Fibroblast of skin of back (primary cell): ENCODE measurements at regions not wholly inside any gene's neighbourhood (a gene's known extent, or its start where the extent isn't known, plus 50 kb on each side); places are given as distances from the start of the nearest gene placed in this dataset.
"Not testable (repeated sequence)": the region's sequence is repeated elsewhere in the genome, so short reads cannot be mapped to it uniquely, and the experiment has no call there.

Source experiments
- DNase-seq: peaks from one replicate; pipeline ENCODE4 v3.0.0-alpha.2; 2013

DNA sequence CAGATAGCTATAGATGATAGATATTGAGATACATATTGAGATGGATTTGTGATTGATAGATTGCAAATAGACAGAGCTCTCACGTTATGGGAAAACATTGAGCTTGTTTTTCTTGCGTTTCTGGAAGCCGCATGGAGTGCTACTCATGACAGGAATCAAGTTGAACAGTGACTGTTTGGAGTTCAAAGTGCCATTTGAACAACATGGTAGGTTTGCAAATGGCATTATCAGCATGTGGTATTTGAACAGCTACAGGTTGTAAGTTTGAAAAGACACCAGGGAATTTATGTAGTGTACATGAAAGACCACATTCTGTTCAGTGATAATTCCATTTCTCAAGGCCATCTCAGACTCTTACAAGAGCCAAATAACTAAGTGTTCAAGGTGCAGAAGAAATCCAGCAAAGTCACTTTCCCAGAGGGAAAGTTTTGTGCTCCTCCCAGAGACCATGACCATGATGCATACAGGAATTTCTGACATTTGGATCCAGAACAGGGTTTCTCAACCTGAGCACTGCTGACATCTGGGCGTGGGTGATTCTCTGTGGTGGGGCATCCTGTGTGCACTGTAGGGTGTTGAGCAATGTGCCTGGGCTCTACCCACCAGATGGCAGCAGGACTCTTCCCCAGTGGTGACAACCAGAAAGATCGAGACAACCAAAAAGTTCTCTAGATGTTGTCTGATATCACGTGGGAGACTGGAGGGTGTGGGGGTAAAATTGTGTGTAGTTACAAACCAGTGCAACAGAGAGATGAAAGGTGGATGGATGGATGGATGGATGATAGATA, 399.1 kb upstream of the AMELY start:
- DNase-seq, result no peak

DNA sequence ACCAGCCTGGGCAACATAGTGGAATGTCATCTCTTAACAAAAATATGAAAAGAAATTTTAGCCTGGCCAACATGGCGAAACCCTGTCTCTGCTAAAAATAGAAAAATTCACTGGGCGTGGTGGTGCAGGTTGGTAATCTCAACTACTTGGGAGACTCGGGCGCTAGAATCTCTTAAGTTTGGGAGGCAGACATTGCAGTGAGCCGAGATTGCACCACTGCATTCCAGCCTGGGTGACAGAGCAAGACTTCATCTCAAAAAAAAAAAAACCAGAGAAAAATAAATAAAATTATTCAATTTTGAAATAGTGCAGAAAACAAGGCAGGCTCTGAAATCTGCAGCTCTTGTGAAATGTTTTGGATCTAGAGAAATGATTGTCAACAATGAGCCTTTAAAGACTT, 397.3 kb upstream of the AMELY start:
- DNase-seq, result no peak

DNA sequence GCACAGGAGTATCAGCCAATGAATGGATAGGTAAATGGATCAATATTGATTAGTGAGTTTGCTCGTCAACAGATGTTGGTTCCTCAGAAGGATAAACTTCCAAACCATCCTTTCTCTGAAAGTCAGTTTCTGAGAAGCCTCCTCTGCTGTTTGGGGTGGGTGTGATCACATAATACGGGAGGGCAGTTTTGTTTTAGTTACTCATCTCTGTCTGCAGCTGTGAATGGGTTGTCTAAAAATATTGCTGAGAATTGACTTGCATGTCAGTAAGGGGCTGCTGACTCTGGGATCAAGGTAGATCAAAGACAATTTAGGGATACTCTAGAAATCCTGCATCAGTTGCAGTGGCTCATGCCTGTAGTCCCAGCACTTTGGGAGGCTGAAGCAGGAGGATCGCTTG, 390.8 kb upstream of the AMELY start:
- no peak for DNase-seq

DNA sequence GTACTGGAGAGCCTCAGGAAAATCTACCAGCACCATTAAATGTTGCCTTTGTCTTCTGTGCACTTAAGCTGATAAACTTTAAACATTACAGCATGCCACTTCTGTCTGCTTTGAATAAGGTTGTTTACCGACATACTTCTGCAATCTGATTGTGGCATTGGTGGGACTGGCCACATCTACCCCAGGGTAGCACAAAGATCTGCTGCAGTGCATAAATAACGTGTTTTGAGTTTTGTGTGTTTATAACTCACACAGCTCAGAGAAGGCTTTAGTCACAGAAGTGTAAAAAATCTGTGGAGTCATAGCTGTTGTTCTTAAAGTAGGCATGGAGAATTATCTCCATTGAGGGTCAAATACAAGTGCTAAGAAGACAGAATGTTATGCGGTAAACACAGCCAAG, 388.4 kb upstream of the AMELY start:
- DNase-seq, result no peak

DNA sequence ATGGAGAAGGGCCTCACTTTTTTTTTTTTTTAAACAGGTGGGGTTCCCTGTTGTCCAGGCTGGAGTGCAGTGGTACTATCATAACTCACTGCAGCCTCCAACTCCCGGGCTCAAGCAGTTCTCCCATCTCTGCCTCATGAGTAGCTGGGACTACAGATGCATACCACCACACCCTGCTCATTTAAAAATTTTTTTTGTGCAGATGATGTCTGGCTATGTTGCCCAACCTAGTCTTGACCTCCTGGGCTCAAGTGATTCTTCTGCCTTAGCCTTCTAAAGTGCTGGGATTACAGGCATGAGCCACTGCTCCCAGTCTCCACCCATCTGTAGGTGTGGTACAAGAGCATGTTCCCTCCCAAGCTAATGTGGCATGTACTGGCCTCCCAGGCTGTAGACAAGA, 380.6 kb upstream of the AMELY start:
- no peak for DNase-seq

DNA sequence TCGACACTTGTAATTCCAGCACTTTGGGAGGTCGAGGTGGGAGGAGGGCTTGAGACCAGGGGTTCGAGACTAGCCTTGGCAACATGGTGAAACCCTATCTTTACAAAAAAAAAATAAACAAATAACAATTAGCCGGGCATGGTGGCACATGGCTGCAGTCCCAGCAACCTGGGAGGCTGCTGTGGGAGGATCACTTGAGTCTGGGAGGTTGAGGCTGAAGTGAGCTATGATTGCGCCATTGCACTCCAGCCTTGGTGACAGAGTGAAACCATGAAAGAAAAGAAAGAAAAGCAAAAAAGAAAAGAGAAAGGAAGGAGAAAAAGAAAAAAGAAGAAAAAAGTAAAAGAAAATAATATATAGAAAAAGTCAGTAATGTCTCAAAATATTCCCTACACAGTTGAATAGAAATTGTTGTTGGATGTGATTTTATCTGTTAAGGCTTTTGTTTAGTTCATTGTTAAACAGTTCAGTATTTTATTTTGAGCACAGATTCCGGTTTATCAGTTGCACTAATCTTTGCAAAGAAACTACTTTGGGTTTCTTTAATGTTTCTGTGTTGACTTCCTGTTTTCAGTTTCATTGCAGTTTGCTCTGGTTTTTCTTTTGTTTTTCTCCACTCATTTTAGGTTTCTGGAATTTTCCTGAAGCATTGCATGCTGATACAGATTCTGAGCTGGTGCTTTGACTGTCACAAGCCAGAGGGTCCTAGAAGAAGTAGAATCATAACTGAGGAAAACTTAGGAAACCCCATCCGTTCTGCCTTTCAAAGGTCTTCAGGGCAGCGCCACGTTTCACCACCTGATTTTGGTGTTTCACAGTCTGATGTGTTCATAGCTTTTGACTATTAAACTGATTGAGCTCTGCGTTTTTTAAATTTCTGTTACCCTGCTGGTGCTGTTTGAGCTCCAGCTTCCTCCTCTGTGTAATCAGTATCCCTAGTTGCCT, 378.6 kb upstream of the AMELY start:
- DNase-seq, result no peak

DNA sequence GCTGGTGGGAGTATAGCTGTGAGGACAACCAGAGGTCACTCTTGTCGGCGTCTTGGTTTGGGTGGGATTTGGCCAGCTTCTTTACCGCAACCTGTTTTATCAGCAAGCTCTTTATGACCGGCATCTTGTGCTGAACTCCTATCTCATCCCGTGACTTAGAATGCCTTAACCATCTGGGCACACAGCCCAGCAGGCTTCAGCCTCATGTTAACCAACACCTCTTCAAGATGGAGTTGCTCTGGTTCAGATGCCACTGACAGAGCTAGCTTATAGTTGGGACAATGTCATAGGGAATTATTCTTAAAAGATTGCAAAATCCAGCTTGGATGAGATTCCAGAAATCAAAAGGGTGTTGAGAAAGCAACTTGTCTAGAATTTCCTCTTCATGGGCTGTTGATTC, 377.1 kb upstream of the AMELY start:
- no peak for DNase-seq

DNA sequence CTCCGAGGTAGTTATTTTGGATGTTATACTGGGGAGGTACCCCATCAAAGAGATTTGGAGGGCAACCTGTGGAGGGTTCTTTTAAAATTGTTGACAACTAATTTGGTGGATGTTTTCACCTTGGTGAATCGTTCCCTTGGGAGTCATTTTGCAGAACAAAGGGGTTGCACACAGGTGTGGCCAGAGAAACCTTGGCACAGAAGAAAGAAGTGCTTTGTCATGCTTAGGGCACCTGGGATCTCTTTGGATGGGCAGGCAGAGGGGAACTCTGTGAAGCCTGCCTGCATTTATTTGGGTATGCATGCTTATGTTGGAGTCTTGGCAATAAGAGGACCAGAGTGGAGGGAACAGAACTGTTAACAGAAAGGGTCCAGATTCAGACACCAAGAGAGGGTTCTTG, 376.4 kb upstream of the AMELY start:
- not testable (repeated sequence) for DNase-seq

DNA sequence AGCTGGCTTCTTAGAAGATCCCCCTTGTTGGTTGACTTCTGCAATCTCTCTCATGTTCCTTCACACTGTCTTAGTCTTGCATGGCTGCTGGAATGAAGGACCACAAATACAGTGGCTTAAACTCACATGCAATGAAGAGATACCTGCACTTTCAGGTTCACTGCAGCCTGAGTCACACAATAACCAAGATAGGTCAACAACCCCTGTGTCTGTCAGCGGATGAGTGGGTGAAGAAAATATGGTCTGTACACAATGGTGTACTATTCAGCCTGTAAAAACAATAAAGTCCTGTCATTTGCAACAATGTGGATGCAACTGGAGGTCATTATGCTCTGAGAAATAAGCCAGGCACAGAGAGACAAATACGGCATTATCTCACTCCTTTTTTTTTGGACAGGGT, 373.8 kb upstream of the AMELY start:
- no peak for DNase-seq

DNA sequence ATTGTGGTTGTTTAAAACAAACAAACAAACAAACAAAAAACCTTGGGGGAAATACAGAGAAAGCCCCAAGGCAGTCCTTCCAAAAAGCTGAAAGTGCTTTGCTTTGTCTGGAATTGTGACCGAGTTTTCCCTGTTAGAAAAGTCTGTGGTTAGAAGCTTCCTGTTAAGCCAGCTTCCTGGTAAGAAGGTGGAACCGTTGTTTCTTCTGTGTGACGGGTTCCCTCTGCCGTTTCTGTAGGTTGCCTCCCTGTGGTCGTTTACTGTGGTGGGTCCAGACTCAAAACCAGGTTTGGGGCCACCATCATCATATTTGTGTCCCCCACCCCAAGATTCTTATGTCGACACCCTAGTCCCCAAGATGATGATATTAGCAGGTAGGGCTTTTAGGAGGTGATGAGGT, 371.4 kb upstream of the AMELY start:
- DNase-seq, result no peak

DNA sequence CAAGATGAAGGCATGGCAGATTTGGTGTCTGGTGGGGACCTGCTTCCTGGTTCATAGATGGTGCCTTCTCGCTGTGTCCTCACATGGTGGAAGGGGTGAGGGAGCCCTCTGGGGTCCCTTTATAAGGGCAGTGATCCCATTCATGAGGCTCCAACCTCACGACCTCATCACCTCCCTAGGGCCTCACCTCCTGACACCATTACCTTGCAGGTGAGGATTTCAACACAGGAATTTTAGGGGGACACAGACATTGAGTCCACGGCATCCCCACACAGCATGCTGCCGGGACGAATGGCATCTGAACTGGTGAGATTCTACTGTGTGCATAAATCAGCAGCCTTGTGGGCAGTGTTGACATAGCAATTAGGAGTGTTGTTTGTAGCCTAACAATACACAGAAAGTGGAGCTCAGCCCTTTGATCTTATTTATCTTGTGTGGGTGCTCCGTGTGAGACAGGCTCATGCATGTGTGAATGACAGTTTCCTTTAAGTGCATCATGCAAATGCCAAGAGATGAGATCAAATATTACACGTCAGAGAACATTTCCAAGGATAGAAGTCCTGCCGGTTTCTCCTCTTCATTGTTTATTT, 368.7 kb upstream of the AMELY start:
- not testable (repeated sequence) for DNase-seq

DNA sequence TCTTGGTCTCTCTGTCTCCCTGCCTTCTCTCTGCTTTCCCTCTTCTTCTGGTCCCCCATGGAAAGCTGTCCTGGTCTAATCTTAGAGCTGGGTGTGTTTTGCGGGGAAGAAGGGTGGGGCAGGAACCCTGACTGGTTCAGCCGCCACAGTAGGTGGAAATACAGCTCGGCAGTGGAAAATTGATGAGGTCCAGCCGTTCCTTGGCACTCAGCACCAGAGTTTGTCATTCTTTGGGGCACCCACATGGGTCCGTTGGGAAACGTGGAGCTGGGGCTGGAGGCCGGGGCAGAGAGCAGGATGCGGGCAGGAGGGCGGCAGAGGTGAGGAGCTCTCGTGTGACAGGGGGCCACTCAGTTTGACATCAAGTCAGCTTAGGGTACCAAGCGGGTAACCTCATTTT, 364.2 kb upstream of the AMELY start:
- DNase-seq, result peak; percentile 18

DNA sequence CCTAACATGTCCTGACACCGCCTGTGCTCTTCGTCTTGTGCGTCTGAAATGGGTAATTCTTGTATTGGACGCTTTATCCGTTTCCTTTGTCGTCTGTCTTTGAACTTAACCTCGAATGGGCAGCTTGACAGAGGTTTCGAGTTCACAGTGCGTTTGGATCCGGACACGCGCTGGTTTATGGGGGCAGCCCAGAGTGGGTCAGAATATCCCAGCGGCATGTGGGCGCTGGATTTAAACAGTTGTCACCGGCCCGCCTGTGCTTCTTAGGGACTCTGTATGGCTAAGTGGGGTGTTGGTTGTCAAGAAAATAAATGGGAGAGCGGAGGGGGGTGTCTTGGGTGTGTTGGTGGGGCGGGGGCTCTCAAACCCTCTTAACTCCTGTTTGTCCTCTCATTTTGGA, 363.5 kb upstream of the AMELY start:
- DNase-seq, result no peak

DNA sequence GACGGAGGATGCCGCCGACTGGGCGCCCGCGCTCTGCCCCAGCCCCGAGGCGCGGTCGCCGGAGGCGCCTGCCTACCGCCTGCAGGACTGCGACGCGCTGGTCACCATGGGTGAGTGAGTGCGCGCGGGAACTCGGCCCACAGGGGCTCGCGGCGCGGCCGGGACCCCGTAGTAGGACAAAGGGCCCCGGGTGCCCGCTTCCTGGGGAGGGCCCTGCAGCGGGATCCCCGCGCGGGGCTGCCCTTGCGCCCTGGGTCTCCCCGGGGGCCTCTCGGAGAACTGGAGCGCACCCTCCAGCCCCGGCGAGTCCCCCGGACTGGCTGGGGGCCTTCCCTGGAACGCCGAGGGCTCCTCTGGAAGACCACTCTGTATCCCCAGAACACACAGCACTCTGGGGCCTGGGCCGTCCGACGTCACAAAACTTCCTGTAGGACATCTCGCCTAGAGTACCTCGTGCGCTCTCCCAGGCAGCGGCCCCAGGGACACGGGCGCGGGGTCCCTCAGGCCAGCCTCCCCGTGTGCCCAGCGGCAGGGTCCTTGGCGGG, 362.9 kb upstream of the AMELY start:
- DNase-seq, result peak; percentile 26

DNA sequence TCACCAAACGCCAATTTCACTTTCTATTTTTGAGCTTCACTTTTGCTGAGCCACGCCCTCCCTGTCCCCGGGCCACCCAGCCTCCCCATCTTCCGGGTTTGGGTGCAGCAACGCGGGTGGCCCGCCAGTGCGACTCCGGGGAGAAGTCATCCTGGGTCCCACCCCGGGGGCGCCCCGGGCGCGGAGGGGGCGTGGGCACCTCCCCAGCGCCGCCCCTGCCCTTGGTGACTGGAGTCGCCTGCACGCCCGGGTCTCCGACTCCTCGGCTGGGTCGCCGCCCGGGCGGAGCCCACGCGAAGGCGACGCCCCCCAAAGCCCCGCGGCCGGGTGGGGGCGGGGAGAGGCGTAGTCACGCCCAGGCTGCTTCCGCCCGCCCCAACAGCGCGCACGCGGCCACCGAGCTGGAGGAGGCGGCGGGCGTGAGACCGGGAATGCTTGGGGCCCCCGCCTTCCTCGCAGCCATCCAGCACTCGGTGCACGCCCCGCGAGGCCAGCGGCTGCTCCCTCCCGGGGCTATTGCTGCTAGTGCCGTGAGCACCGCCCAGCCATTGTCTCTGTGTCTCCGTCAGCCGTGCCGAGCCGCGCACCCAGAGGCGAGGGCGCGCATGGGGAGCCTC, 362.1 kb upstream of the AMELY start:
- DNase-seq, result peak; percentile 83

DNA sequence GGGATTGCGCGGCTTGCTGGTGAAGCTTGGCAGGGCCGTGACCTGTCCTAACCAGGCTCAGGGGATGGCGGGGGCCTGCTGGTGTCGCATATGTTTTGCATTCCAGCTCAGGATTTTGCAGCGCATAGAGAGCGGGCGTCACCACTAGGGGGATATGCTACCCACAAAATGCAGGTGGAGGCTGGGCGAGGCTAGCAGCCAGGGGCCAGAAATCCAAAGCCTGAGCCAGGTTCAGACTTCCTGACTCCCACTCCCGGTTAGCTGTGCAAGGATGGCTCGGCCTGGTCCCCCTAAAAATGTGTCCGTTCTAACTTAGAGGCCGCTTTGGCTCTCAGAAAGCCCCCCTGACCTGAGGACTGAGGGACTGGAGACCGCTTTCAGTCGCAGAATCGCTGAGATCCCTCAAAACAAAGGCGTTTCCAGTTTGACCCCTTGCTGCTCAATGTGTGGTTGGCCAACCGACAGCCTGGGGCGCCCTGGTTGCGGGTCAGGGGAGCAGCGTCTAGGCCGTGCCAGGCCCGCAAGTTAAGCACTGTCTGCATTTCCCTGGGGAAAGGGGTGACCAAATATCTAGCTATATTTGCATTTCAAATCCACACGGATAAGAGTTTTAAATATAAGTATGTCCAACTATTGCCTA, 361.1 kb upstream of the AMELY start:
- DNase-seq, result peak; percentile 56

DNA sequence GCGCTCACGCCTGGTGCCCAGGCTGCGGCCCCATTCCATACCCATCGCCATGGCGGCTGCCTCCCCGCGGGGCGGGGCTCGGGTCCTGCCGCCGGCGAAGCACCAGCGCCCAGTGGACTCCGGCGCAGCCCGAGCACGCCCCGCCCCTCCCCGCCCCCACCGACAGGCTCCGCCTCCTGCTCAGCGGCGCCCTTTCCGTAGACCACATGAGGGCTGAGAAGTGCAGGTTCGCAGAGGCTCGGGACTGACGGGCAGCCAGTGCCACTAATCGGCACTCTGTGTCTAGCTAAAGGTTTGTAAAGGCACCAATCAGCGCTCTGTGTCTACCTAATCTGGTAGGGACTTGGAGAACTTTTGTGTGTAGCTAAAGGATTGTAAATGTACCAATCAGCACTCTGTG, 352.2 kb upstream of the AMELY start:
- no peak for DNase-seq

DNA sequence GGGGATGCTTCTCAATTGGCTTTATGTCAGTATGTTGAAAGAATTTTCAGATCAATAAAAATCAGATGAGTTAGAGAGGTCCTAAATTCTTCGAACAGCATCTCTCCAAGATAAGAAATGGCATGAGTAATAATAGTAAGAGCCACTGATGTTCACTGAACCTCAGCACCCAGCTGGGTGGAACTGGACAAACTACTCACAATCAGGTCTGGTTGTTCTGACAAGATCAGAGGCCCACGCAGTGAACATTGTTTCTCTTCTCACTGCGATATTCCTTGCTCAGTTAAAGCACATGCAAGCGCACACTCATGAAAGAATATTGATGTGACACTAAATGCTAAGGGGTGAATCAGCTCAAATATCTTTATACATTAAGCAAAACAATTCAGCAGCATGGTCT, 351.0 kb upstream of the AMELY start:
- DNase-seq, result no peak

DNA sequence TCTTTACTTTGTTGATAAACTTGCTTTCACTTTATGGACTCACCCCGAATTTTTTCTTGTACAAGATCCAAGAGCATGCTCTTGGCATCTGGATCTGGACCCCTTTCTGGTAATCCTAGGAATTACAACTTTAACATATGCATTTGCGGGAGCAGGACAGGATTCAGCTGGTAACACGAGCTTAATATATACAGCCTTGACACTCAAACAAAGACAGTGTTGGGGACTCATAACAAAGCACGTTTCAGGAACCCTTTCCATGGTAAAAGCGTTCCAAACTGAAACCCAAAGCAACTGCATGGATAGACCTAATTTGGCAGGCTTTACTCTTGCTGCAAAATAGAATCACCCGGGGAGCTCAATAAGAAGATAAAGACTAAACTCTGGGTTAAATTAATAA, 349.7 kb upstream of the AMELY start:
- no peak for DNase-seq

DNA sequence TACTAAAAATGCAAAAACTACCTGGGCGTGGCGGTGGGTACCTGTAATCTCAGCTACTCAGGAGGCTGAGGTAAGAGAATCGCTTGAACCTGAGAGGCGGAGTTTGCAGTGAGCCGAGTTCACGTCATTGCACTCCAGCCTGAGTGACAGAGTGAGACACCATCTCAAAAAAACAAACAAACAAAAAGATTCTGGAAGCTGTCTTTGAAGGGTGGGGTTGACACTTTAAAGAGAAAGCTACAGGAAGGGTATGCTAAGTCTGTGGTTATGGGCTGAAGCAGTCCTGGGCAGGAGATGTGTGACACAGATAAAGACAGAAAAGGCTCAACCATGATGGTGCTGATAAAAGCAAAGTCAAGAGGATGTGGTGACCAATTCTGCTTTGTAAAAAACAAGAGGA, 328.5 kb upstream of the AMELY start:
- no peak for DNase-seq

DNA sequence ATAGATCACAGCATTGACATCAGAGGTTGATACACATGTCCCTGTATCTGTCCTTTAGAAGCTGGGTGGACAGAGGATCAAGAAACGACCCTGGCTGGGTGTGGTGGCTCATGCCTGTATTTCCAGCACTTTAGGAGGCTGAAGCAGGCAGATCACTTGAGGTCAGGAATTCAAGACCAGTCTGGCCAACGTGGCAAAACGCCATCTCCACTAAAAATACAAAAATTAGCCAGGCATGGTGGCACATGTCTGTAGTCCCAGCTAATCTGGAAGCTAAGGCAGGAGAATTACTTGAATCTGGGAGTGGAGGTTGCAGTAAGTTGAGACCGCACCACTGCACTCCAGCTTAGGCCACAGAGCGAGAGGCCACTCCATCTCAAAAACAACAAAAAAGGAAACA, 300.4 kb upstream of the AMELY start:
- no peak for DNase-seq

DNA sequence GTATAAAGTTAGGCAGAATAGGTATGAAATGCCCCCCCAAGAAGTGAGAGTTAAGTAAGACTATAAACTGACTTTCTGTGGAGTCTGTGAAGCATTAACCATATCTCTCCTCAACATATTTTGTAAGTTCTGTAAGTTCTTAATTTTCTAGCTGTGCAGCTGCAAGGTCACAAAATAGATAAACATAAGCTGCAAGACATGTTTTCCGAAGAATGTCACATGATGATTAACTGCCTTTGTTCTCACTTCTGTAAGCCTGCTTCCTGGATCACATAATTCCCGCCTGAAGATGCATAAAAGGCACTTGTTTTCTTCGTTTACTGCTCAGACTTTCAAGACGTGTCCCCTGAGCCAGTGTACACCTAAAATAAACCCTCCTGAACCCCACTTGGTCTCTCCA, 292.9 kb upstream of the AMELY start:
- no peak for DNase-seq
